C4-2B (cell line): ENCODE measurements at regions not wholly inside any gene's neighbourhood (a gene's known extent, or its start where the extent isn't known, plus 50 kb on each side); places are given as distances from the start of the nearest gene placed in this dataset.
"Not testable (repeated sequence)": the region's sequence is repeated elsewhere in the genome, so short reads cannot be mapped to it uniquely, and the experiment has no call there.

Source experiments
- H3K27ac ChIP-seq: fragments of 450-650 bp; 2 replicates; pipeline ENCODE4 v1.5.1; 2017
- CTCF ChIP-seq: fragments of 450-650 bp; conservative IDR thresholded peaks from 2 replicates; pipeline ENCODE4 v1.5.1; 2017; ENCODE audit warnings: mild to moderate bottlenecking
- ZFX ChIP-seq: fragments of 450-650 bp; IDR thresholded peaks from 2 replicates; pipeline ENCODE4 v1.6.1; 2017

- H3K27ac ChIP-seq = no peak overlapping the region
Observed at GRCh38 chr14:37698840-37699777, 103.7 kb downstream of the TTC6 start.

GRCh38 chr14:37707716-37708115 is 112.3 kb downstream of the TTC6 start:
- TF ChIP-seq CTCF (no peak), ZFX (no peak)

More at GRCh38 chr14:37698840-37699777, 103.7 kb downstream of the TTC6 start:
- no peak for TF ChIP-seq CTCF
- TF ChIP-seq ZFX = no peak

GRCh38 chr14:37708481-37708880 is 113.1 kb downstream of the TTC6 start:
- TF ChIP-seq CTCF = no peak
- no peak for TF ChIP-seq ZFX
- no peak overlapping the region for H3K27ac ChIP-seq

More at GRCh38 chr14:37707716-37708115, 112.3 kb downstream of the TTC6 start:
- H3K27ac ChIP-seq = no peak overlapping the region

- peak; percentile 80 for TF ChIP-seq CTCF
- no peak for TF ChIP-seq ZFX
- H3K27ac ChIP-seq = no peak overlapping the region
Observed at GRCh38 chr14:37709419-37710195, 114.2 kb downstream of the TTC6 start.

GRCh38 chr14:37711356-37711830 is 116.0 kb downstream of the TTC6 start:
- H3K27ac ChIP-seq = no peak overlapping the region
- no peak for TF ChIP-seq CTCF
- no peak for TF ChIP-seq ZFX

- H3K27ac ChIP-seq = no peak overlapping the region
- TF ChIP-seq ZFX = no peak
- TF ChIP-seq CTCF = no peak
Observed at GRCh38 chr14:37711831-37712475, 116.5 kb downstream of the TTC6 start.

- not testable (repeated sequence) for H3K27ac ChIP-seq
Observed at GRCh38 chr14:37712476-37712860, 117.0 kb downstream of the TTC6 start.
